Neural progenitor cell (in vitro differentiated cells): ENCODE measurements at regions not wholly inside any gene's neighbourhood (a gene's known extent, or its start where the extent isn't known, plus 50 kb on each side); places are given as distances from the start of the nearest gene placed in this dataset.

ENCODE experiments used
- DNase-seq: peaks from one replicate; pipeline ENCODE4 v3.0.0-alpha.2; 2016; ENCODE audit warnings: low spot score
- H2AFZ ChIP-seq: fragments of 200-600 bp; sonication (generic); replicated peaks from 2 replicates; pipeline ENCODE4 v1.6.1; 2016; ENCODE audit warnings: antibody characterized with exemption
- H3F3A ChIP-seq: fragments of 200-600 bp; sonication (generic); 2 replicates; pipeline ENCODE4 v1.6.1; 2016; ENCODE audit warnings: antibody characterized with exemption, low read depth
- H3K27ac ChIP-seq: fragments of 200-600 bp; sonication (generic); 2 replicates; pipeline ENCODE4 v1.5.1; 2016; ENCODE audit warnings: mild to moderate bottlenecking
- H3K27me3 ChIP-seq: fragments of 200-600 bp; sonication (generic); 2 replicates; pipeline ENCODE4 v1.6.1; 2016; ENCODE audit warnings: mild to moderate bottlenecking, moderate library complexity
- H3K36me3 ChIP-seq: fragments of 200-600 bp; sonication (generic); 2 replicates; pipeline ENCODE4 v1.5.1; 2016
- H3K4me1 ChIP-seq: fragments of 200-600 bp; sonication (generic); 2 replicates; pipeline ENCODE4 v1.6.1; 2016; ENCODE audit warnings: mixed run types
- H3K4me2 ChIP-seq: fragments of 200-600 bp; sonication (generic); 2 replicates; pipeline ENCODE4 v1.6.1; 2016
- H3K4me3 ChIP-seq: fragments of 200-600 bp; sonication (generic); 2 replicates; pipeline ENCODE4 v1.5.1; 2016
- H3K79me2 ChIP-seq: fragments of 200-600 bp; sonication (generic); 2 replicates; pipeline ENCODE4 v1.6.1; 2016; ENCODE audit warnings: low read depth
- H3K9ac ChIP-seq: fragments of 200-600 bp; sonication (generic); 2 replicates; pipeline ENCODE4 v1.6.1; 2016
- H3K9me3 ChIP-seq: fragments of 200-600 bp; sonication (generic); 2 replicates; pipeline ENCODE4 v1.5.1; 2016; ENCODE audit warnings: low read depth
- H4K20me1 ChIP-seq: fragments of 200-600 bp; sonication (generic); 2 replicates; pipeline ENCODE4 v1.6.1; 2016; ENCODE audit warnings: low read depth
- H3K27ac Mint-ChIP-seq: 3 replicates; pipeline ENCODE4 v1.8.0; 2021; ENCODE audit warnings: mixed read lengths
- H3K27me3 Mint-ChIP-seq: 2 replicates; pipeline ENCODE4 v1.8.0; 2022; ENCODE audit warnings: low read depth, mild to moderate bottlenecking, inconsistent platforms, moderate library complexity, mixed read lengths; ENCODE audit not compliant: insufficient read depth
- H3K36me3 Mint-ChIP-seq: 3 replicates; pipeline ENCODE4 v1.8.0; 2021; ENCODE audit warnings: mixed read lengths
- H3K4me1 Mint-ChIP-seq: 3 replicates; pipeline ENCODE4 v1.8.0; 2021; ENCODE audit warnings: mixed read lengths
- H3K4me3 Mint-ChIP-seq: 3 replicates; pipeline ENCODE4 v1.8.0; 2021; ENCODE audit warnings: mild to moderate bottlenecking, moderate library complexity, mixed read lengths
- H3K9me3 Mint-ChIP-seq: 3 replicates; pipeline ENCODE4 v1.8.0; 2020; ENCODE audit warnings: mixed read lengths
- EZH2 ChIP-seq: fragments of 200-600 bp; sonication (generic); IDR thresholded peaks from 2 replicates; pipeline ENCODE4 v1.6.1; 2017; ENCODE audit warnings: antibody characterized with exemption, mild to moderate bottlenecking, moderate library complexity
- EZH2phosphoT487 ChIP-seq: fragments of 200-600 bp; sonication (generic); IDR thresholded peaks from 2 replicates; pipeline ENCODE4 v1.6.1; 2017; ENCODE audit warnings: antibody characterized with exemption
- TF ChIP-seq, protein P1 (sequence below): fragments of 200-600 bp; sonication (generic); IDR thresholded peaks from 2 replicates; pipeline ENCODE4 v1.5.1; 2017; ENCODE audit warnings: antibody characterized with exemption, mild to moderate bottlenecking

DNA sequence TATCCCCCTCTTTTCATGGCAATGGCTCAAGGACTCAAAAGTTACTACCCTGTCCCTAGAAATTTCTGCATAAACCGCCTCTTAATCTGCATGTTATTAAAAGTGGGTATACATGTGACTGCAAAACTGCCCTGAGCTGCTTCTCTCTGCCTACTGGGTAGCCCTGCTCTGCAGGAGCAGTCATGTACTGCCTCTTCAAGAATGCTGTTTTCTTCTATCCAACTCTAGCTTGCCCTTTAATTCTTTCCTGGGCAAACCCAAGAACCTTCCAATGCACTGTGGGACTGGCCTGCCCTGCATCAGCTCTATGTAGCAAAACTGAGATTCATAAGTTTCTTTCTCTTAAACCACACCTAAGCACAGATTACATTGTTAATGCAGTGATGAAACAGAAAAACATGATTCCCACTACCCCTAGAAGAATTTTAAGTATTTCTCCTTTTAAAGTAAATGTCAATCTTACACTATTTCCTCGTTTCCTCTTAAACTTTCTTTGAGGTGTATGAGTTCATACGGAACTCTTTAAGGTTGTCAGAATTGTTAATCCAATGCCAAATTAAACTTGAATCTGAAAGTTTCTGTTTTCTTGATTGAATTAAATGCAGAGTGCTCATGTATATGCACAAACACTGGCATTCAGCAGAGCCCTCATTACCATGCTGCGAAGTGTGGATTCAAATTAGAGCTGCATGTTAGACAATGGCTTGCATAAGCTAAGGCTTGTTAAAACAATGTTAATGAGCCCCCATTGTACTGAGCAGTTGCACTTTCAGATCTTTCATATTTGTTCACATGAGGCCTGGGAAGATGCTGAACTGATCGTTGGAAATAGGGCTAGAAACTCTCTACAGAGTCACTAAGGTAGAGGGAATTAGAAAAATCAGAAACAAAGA lies 669.9 kb upstream of the PCDH20 start:
- no peak overlapping the region for H3K9ac ChIP-seq
- H3K27me3 Mint-ChIP-seq = peaks cover 3% of the 10 kb centered on the region
- no peak overlapping the region for H3K4me3 ChIP-seq
- H3K36me3 Mint-ChIP-seq = no peaks in the 10 kb centered on the region
- H3K4me2 ChIP-seq = no peak overlapping the region
- no peaks in the 10 kb centered on the region for H3K4me1 ChIP-seq
- no peaks in the 10 kb centered on the region for H4K20me1 ChIP-seq
- H3K36me3 ChIP-seq = no peaks in the 10 kb centered on the region
- no peak overlapping the region for H3K27ac Mint-ChIP-seq
- TF ChIP-seq, protein P1, sequence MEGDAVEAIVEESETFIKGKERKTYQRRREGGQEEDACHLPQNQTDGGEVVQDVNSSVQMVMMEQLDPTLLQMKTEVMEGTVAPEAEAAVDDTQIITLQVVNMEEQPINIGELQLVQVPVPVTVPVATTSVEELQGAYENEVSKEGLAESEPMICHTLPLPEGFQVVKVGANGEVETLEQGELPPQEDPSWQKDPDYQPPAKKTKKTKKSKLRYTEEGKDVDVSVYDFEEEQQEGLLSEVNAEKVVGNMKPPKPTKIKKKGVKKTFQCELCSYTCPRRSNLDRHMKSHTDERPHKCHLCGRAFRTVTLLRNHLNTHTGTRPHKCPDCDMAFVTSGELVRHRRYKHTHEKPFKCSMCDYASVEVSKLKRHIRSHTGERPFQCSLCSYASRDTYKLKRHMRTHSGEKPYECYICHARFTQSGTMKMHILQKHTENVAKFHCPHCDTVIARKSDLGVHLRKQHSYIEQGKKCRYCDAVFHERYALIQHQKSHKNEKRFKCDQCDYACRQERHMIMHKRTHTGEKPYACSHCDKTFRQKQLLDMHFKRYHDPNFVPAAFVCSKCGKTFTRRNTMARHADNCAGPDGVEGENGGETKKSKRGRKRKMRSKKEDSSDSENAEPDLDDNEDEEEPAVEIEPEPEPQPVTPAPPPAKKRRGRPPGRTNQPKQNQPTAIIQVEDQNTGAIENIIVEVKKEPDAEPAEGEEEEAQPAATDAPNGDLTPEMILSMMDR = no peak
- TF ChIP-seq EZH2phosphoT487 (no peak), EZH2 (no peak)
- no peaks in the 10 kb centered on the region for H3K9me3 ChIP-seq
- DNase-seq = no peak
- H3K79me2 ChIP-seq = no peaks in the 10 kb centered on the region
- H3K27ac ChIP-seq = no peak overlapping the region
- H3K27me3 ChIP-seq = no peaks in the 10 kb centered on the region
- no peaks in the 10 kb centered on the region for H3K9me3 Mint-ChIP-seq
- no peak overlapping the region for H3K4me3 Mint-ChIP-seq
- no peaks in the 10 kb centered on the region for H3F3A ChIP-seq
- peaks cover 3% of the 10 kb centered on the region for H3K4me1 Mint-ChIP-seq
- H2AFZ ChIP-seq = peak overlapping the region; percentile 21

DNA sequence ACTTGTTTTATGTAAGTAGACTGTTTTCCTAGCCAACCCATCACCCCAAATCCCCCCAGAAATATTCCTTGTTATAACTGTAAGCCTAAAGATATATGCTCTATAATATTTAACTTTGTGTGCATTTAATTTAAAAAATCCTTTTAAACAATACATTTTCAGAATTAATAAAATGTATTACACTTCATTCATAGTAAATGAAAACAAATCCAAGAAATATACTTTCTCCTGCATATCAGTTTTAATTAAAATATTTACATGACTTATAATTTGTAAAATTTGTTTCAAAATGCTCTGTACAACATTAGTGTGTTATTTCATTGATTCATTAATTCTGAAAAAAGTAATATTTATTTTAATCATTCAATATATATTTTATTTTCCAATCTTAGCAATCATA lies 669.1 kb upstream of the PCDH20 start:
- Histone ChIP-seq H4K20me1 (no peaks in the 10 kb centered on the region), H3K4me2 (no peak overlapping the region), H3K79me2 (no peaks in the 10 kb centered on the region), H2AFZ (no peak overlapping the region), H3F3A (no peaks in the 10 kb centered on the region), H3K36me3 (no peaks in the 10 kb centered on the region), H3K9ac (no peak overlapping the region), H3K4me3 (no peak overlapping the region), H3K4me1 (no peaks in the 10 kb centered on the region), H3K27ac (no peak overlapping the region), H3K9me3 (no peaks in the 10 kb centered on the region), H3K27me3 (no peaks in the 10 kb centered on the region)
- no peak overlapping the region for H3K27ac Mint-ChIP-seq
- H3K4me3 Mint-ChIP-seq = no peak overlapping the region
- H3K36me3 Mint-ChIP-seq = no peaks in the 10 kb centered on the region
- H3K4me1 Mint-ChIP-seq = peaks cover 3% of the 10 kb centered on the region
- TF ChIP-seq EZH2 (no peak), EZH2phosphoT487 (no peak)
- TF ChIP-seq, protein P1 = no peak
- DNase-seq = no peak
- H3K9me3 Mint-ChIP-seq = no peaks in the 10 kb centered on the region
- peaks cover 3% of the 10 kb centered on the region for H3K27me3 Mint-ChIP-seq

DNA sequence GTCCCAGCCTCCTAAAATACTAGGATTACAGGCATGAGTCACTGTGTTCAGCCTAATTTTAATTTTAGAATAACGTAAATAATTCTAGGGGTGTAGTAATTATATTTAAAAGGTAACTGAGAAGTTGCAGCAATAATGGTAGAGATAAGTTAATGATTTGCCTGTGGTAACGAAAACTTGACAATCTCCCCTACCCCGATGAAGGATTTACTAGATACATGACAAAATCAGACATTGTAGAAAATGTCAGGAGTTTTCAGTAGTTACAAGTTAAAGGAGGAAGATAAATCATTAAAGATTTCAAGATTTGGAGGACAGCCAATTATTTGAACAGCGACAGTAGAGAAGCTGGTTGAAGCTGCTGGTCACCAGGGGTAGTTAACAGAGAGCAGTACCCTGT lies 652.2 kb upstream of the PCDH20 start:
- no peaks in the 10 kb centered on the region for H4K20me1 ChIP-seq
- H3K9ac ChIP-seq = no peak overlapping the region
- H3K4me3 ChIP-seq = no peak overlapping the region
- peak overlapping the region; percentile 57 for H2AFZ ChIP-seq
- H3K4me1 ChIP-seq = no peaks in the 10 kb centered on the region
- no peak overlapping the region for H3K27ac Mint-ChIP-seq
- H3F3A ChIP-seq = no peaks in the 10 kb centered on the region
- no peaks in the 10 kb centered on the region for H3K9me3 Mint-ChIP-seq
- H3K79me2 ChIP-seq = no peaks in the 10 kb centered on the region
- no peaks in the 10 kb centered on the region for H3K9me3 ChIP-seq
- H3K27me3 Mint-ChIP-seq = peaks cover 2% of the 10 kb centered on the region
- H3K27ac ChIP-seq = no peak overlapping the region
- H3K36me3 Mint-ChIP-seq = no peaks in the 10 kb centered on the region
- no peaks in the 10 kb centered on the region for H3K36me3 ChIP-seq
- H3K4me3 Mint-ChIP-seq = no peak overlapping the region
- DNase-seq = no peak
- H3K4me2 ChIP-seq = no peak overlapping the region
- H3K27me3 ChIP-seq = no peaks in the 10 kb centered on the region
- no peak for TF ChIP-seq EZH2phosphoT487
- no peak for TF ChIP-seq EZH2
- TF ChIP-seq, protein P1 = no peak
- no peaks in the 10 kb centered on the region for H3K4me1 Mint-ChIP-seq
